ENCODE measurements at regions not wholly inside any gene's neighbourhood (a gene's known extent, or its start where the extent isn't known, plus 50 kb on each side); places are given as distances from the start of the nearest gene placed in this dataset.

DNA sequence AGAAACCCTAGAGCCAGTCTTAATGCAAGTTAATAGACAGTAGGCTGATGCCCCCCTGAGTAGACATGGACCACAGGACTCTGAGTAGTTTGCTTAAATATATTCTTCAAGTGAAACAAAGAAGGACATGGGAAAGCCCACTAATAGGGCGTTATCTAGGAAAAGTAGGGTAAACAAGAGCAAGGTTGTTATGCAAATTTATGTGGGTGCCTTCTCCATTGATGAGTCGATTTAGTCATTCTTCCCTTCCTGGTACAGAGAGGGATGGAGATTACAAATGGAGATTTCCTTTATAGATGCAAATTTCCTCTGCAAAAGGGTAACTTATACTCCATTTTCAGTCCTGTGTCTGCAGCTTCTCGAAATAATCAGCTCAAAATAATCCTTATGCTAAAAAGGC is 262.0 kb downstream of the CD83 start:
- Histone ChIP-seq H3K9me3 (replicated peaks; ENCODE audit: insufficient read depth, low read length) (no peaks in the 10 kb centered on the region), H2AFZ (ENCODE audit: low read length) (no peak overlapping the region), H3K4me1 (ENCODE audit: low read length) (peaks cover 32% of the 10 kb centered on the region), H4K20me1 (ENCODE audit: insufficient read depth, low read length) (no peaks in the 10 kb centered on the region), H3K4me3 (ENCODE audit: low read length) (no peak overlapping the region), H3K79me2 (ENCODE audit: low read length) (no peaks in the 10 kb centered on the region), H3K4me2 (ENCODE audit: low read depth, low read length) (no peak overlapping the region), H3F3A (ENCODE audit: insufficient read depth, low read length) (peaks cover 7% of the 10 kb centered on the region; the same call in 1 of the 2 replicates), H3K27ac (ENCODE audit: low read length) (no peak overlapping the region), H3K9me2 (replicated peaks; ENCODE audit: insufficient read depth, low read length) (no peaks in the 10 kb centered on the region), H3K36me3 (replicated peaks; ENCODE audit: insufficient read depth, low read length) (no peaks in the 10 kb centered on the region), H3K9ac (ENCODE audit: low read length) (no peak overlapping the region), H3K27me3 (replicated peaks; ENCODE audit: insufficient read depth, low read length) (no peaks in the 10 kb centered on the region)
- no peak for DNase-seq
- TF ChIP-seq EZH2 (optimal IDR thresholded peaks at IDR 0.05; ENCODE audit: low read depth, low read length) (no peak), EZH2phosphoT487 (IDR thresholded peaks at IDR 0.05; ENCODE audit: low read length) (no peak)
- TF ChIP-seq, protein P1, sequence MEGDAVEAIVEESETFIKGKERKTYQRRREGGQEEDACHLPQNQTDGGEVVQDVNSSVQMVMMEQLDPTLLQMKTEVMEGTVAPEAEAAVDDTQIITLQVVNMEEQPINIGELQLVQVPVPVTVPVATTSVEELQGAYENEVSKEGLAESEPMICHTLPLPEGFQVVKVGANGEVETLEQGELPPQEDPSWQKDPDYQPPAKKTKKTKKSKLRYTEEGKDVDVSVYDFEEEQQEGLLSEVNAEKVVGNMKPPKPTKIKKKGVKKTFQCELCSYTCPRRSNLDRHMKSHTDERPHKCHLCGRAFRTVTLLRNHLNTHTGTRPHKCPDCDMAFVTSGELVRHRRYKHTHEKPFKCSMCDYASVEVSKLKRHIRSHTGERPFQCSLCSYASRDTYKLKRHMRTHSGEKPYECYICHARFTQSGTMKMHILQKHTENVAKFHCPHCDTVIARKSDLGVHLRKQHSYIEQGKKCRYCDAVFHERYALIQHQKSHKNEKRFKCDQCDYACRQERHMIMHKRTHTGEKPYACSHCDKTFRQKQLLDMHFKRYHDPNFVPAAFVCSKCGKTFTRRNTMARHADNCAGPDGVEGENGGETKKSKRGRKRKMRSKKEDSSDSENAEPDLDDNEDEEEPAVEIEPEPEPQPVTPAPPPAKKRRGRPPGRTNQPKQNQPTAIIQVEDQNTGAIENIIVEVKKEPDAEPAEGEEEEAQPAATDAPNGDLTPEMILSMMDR (IDR thresholded peaks at IDR 0.05; ENCODE audit: low read length), result no peak

DNA sequence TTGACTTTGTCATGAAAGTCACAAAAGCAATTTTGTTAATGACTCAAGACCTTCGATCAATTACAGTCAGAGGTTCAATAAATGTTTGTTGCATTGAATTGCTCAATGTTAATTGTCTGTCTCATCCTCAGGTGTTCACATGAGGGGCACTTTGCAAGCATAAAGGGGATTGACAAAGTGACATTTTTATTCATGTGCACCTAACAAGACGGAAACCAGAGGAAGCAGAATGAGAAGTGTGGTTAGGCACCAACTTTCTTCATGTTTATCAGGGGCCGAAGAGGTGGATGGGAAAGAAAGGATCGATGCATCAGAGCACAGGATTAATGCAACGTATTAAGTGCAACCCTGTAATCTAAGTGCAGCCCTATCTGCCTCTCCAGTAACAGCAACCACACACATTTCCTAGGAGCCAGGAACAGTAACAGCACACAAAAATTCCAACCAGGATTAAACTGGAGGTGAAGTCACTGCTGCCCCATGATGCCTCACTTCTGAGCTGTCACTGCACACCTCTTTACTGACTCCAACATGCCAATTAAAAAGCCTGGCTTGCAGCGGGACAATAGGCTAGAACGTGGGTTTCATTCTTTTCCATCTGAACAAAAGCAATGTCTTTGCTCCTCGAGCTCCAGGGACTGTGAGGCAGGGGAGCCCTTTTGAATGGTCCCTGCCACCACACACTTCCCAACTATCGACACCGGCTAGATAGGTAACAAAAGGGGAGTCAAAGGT is 262.7 kb downstream of the CD83 start:
- Histone ChIP-seq H3K36me3 (replicated peaks; ENCODE audit: insufficient read depth, low read length) (no peaks in the 10 kb centered on the region), H3K9ac (ENCODE audit: low read length) (no peak overlapping the region), H3K27ac (ENCODE audit: low read length) (no peak overlapping the region), H4K20me1 (ENCODE audit: insufficient read depth, low read length) (no peaks in the 10 kb centered on the region), H2AFZ (ENCODE audit: low read length) (no peak overlapping the region), H3F3A (ENCODE audit: insufficient read depth, low read length) (peaks cover 7% of the 10 kb centered on the region; the same call in 1 of the 2 replicates), H3K4me1 (ENCODE audit: low read length) (peaks cover 32% of the 10 kb centered on the region), H3K27me3 (replicated peaks; ENCODE audit: insufficient read depth, low read length) (no peaks in the 10 kb centered on the region), H3K9me2 (replicated peaks; ENCODE audit: insufficient read depth, low read length) (no peaks in the 10 kb centered on the region), H3K9me3 (replicated peaks; ENCODE audit: insufficient read depth, low read length) (no peaks in the 10 kb centered on the region), H3K4me2 (ENCODE audit: low read depth, low read length) (no peak overlapping the region), H3K4me3 (ENCODE audit: low read length) (no peak overlapping the region), H3K79me2 (ENCODE audit: low read length) (no peaks in the 10 kb centered on the region)
- DNase-seq, result no peak
- TF ChIP-seq EZH2 (optimal IDR thresholded peaks at IDR 0.05; ENCODE audit: low read depth, low read length), result no peak
- TF ChIP-seq, protein P1 (IDR thresholded peaks at IDR 0.05; ENCODE audit: low read length), result no peak
- no peak for TF ChIP-seq EZH2phosphoT487 (IDR thresholded peaks at IDR 0.05; ENCODE audit: low read length)

DNA sequence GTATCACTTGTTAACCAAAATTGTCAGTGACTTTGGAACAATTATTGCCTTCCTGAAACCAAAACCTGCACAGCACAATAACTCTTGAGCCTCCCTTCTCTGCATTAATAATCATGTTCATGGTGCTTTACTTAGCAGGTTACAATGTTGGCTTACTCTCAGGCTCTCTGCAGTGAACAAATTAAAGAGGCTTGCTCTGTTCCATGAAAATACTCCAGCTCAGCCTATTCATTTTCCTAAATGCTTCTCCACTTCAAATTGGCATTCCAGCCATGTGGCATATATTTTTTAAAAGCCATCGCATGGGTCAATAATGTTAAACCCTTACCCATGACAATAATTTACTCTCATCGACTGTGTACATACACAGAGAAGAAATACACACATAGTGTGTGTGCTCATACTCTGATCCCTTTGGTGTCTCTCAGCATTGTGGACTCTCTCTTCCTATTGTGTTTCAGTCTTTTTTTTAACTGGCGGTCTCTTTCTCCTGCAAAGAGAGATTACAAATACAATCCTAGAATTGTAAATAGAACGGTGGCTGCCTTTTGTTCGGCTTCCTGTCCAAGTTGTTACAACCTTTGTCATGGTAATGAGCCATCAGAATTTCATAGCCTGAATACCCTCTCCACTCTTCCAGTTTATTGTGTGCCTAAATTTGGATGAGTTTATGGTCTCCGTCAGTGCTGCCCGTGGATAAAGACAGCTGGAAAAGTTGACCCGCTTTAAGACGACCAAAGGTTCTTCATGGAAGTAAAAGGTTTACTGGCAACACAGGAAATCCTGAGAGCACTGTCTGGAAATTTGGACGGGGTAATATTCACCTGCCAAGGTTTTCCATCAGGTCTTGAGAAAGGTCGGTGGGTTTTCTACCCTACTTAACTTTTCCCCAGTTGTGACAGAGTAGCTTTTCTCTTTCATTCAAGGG is 263.6 kb downstream of the CD83 start:
- no peak for TF ChIP-seq EZH2 (optimal IDR thresholded peaks at IDR 0.05; ENCODE audit: low read depth, low read length)
- TF ChIP-seq EZH2phosphoT487 (IDR thresholded peaks at IDR 0.05; ENCODE audit: low read length), result no peak
- TF ChIP-seq, protein P1 (IDR thresholded peaks at IDR 0.05; ENCODE audit: low read length), result no peak
- Histone ChIP-seq H4K20me1 (ENCODE audit: insufficient read depth, low read length) (no peaks in the 10 kb centered on the region), H3K4me2 (ENCODE audit: low read depth, low read length) (no peak overlapping the region), H3K9ac (ENCODE audit: low read length) (no peak overlapping the region), H3K9me3 (replicated peaks; ENCODE audit: insufficient read depth, low read length) (no peaks in the 10 kb centered on the region), H3K4me1 (ENCODE audit: low read length) (peaks cover 34% of the 10 kb centered on the region), H3K79me2 (ENCODE audit: low read length) (no peaks in the 10 kb centered on the region), H3K27ac (ENCODE audit: low read length) (no peak overlapping the region), H2AFZ (ENCODE audit: low read length) (no peak overlapping the region), H3K4me3 (ENCODE audit: low read length) (no peak overlapping the region), H3K27me3 (replicated peaks; ENCODE audit: insufficient read depth, low read length) (no peaks in the 10 kb centered on the region), H3K36me3 (replicated peaks; ENCODE audit: insufficient read depth, low read length) (no peaks in the 10 kb centered on the region), H3K9me2 (replicated peaks; ENCODE audit: insufficient read depth, low read length) (no peaks in the 10 kb centered on the region), H3F3A (ENCODE audit: insufficient read depth, low read length) (peaks cover 7% of the 10 kb centered on the region; the same call in 1 of the 2 replicates)
- DNase-seq, result no peak

All from MM.1S (cell line).